GM12874 (cell line): ENCODE measurements at regions not wholly inside any gene's neighbourhood (a gene's known extent, or its start where the extent isn't known, plus 50 kb on each side); places are given as distances from the start of the nearest gene placed in this dataset.

Experiments used
- CTCF ChIP-seq: IDR thresholded peaks from 2 replicates; pipeline ENCODE4 v1.5.1; 2011; ENCODE audit warnings: low read depth, mild to moderate bottlenecking, control low read depth, low read length, moderate library complexity; ENCODE audit not compliant: insufficient read depth

- no peak for TF ChIP-seq CTCF
These were observed 302.4 kb downstream of the THBS2 start for GRCh38 chr6:168951217-168951616.

- no peak for TF ChIP-seq CTCF
These were observed 302.8 kb downstream of the THBS2 start for GRCh38 chr6:168950858-168951214.

GRCh38 chr6:168949981-168950857 is 303.4 kb downstream of the THBS2 start:
- no peak for TF ChIP-seq CTCF

- no peak for TF ChIP-seq CTCF
These were observed 304.6 kb downstream of the THBS2 start for GRCh38 chr6:168948990-168949531.

- TF ChIP-seq CTCF, result no peak
These were observed 305.6 kb downstream of the THBS2 start for GRCh38 chr6:168948002-168948401.

GRCh38 chr6:168943231-168943905 is 310.3 kb downstream of the THBS2 start:
- TF ChIP-seq CTCF, result no peak

GRCh38 chr6:168942646-168943045 is 311.0 kb downstream of the THBS2 start:
- TF ChIP-seq CTCF, result no peak
